ENCODE measurements at regions not wholly inside any gene's neighbourhood (a gene's known extent, or its start where the extent isn't known, plus 50 kb on each side); places are given as distances from the start of the nearest gene placed in this dataset.

- no peak for DNase-seq (ENCODE audit: low spot score)
Measured at GRCh38 chr13:22655106-22655852, 525.5 kb upstream of the SGCG start.

DNA sequence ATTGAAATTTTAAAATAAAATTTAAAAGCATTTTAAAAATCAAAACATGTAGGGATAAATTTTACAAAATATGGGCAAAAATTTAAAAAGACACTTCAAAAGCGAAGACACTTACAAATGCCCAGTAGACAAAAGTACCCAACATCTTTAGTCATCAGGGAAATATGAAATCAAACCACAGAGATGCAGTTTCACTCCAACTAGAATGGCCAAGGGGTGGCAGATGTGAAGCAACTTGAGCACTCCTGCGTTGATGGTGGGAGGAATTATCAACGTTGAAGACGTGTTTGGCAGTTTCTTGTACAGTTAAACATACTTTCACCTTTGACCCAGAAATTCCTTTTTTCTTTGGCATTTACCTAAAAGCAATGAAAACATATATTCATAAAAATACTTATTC lies 518.0 kb upstream of the SGCG start:
- DNase-seq (ENCODE audit: low spot score), result no peak

- DNase-seq (ENCODE audit: low spot score), result no peak
Measured at GRCh38 chr13:22665506-22665905, 515.3 kb upstream of the SGCG start.

DNA sequence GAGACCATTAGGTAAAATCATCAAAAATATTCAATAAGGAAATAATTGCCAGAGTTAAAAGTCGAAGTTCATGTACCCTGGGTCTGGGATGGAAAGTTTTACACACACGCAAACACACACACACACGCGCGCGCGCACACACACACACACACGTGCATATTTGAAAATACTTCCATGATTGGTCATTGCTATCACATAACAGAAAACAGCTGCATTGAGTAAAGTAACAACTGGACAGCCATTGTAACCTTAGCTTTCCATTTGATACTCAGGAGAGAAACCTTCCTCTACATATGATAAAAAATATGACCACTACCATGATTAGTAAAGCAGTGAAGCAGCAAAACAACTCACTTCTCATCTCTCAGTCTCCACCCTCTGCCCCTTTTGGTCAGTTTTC lies 490.0 kb upstream of the SGCG start:
- DNase-seq (ENCODE audit: low spot score), result no peak

DNA sequence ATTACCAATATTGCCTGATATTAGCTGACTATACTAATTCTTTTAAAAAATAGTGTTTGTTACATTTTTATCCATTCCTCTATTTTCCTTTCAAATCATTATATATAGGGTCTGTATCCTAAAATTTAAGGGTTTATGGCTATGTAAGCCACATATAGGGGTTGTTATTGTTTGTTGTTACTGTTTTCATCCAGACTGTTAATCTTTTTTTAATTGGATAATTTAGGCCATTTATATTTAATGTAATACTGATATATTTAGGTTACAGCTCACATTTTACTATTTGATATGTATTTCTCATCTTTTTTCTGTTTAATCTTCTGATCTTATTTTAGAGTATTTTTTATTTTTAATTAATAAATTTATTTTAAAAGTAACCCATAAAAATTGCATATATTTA lies 487.1 kb upstream of the SGCG start:
- DNase-seq (ENCODE audit: low spot score), result no peak

DNA sequence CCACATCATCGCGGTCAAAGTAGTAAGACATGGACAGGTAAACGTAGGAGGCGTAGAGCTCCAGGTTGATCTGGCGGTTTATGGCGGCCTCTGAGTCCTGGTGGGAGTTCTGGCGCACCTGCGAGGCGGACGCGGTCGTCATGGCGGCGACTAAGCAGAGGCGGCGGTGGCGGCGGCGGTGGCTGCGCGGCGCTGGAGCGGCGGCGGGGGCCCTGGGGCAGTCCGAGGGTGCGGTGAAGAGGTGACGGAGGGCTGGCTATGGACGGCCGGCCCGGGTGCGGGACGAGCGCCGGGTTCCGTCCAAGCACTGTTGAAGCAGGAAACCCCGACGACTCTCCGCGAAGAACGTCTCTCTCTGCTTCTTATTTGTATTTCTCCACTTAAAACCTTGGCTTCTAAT lies 484.3 kb upstream of the SGCG start:
- no peak for DNase-seq (ENCODE audit: low spot score)

- no peak for DNase-seq (ENCODE audit: low spot score)
Measured at GRCh38 chr13:22698467-22698866, 482.3 kb upstream of the SGCG start.

DNA sequence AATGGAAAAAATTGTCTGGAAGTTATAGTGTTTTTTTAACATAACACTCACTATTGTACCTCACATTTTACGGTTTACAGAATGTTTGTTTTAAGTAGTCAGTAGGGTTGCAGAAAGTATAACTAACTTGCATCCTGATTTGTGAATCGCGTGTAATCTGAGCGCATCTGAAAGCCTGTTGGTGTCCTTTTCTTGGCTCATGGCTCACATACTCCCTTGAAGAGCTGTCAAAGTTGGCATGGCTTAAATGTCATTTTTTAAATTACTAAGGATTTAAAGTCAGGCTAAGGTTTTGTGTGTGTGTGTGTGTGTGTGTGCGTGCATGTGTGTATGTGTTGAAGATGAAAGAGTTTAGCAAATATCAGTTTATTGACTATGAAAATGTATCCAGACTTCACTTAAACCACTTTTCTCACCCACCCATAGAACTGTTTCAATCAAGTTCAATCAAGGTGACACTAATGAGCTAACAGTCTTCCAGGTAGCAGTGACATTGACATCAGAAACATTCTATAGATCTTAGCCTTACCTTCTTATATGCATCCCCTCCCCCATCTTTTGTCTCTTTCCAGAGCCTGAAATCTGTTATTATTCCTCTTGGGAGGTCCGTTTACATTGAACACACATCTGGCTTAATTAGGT lies 480.4 kb upstream of the SGCG start:
- DNase-seq (ENCODE audit: low spot score), result no peak

DNA sequence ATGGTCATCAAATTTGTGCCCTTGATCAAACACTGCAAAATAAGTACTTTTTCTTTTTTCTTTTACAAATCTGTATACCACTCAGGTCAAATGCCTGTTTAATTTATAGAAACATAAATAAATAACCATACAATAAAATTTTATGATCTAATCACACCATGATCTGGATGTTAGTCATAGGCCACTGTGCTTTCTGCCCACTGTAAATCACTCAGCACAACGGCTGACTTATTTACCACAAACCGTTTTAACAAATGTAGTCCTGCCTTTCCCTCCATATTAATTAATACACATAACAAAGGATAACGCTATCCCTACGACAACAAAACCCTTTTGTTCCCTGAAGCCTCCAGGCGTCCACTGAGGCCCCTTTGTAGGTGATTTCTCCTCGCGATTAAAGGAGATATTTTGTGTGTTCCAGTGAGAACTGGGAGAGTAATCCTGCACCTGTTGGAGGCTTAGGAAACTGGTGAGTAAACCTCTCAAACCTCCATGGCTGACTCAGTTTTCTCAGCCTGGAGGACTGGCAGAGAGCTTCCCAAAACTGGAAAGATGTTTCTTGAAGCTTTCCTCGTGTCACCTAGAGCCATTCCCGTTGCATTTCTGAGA lies 477.1 kb upstream of the SGCG start:
- no peak for DNase-seq (ENCODE audit: low spot score)

GRCh38 chr13:22707946-22708345 lies 472.8 kb upstream of the SGCG start:
- DNase-seq (ENCODE audit: low spot score), result no peak

GRCh38 chr13:22717036-22717435 lies 463.7 kb upstream of the SGCG start:
- DNase-seq (ENCODE audit: low spot score), result no peak

GRCh38 chr13:22726726-22727125 lies 454.1 kb upstream of the SGCG start:
- no peak for DNase-seq (ENCODE audit: low spot score)

DNA sequence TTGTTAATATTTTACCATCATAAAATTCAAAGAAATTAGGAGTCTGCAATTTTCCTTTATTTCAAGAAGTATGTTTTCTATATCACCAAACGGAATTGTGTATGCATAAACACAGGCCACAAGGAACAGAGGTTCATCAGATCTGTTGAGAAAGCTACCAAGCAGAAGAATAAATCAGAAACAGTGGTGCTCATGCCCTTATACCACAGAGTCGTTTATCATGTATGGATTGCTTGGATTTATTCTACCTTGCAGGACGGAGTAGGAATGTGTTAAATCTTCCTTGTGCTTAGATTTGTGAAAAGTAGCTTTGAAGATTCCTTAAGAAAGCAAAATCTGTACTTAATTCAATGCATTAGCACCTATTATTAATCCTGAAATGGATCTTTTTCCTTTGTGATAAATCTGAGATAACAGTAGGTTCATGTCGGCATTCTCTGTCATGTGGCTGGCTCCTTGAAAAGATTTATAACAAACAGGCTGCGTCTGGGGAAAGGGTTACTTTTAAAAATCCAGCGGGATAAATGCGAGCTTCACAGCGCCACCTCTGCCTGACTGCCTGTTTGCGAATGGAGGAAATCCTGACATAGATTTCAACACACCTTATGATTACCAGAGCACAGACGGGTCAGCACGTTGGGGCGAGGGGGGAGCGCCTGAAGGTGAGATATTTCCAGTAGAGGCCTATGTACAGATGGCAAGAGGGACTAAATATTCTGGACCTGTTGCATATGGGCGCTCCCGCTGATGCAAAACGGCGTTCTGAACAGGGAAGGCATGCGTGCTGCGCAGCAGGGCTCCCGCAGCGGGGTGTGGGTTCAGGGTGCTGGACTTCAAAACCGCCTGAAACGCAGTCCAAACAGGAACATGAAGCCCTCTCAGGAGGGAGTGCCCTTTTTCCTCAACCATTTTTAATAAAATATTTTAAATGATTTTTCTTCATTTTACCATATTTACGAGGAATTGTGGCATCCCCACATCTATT lies 445.5 kb upstream of the SGCG start:
- DNase-seq (ENCODE audit: low spot score), result no peak

- DNase-seq (ENCODE audit: low spot score), result no peak
Measured at GRCh38 chr13:22736084-22736767, 444.6 kb upstream of the SGCG start.

DNA sequence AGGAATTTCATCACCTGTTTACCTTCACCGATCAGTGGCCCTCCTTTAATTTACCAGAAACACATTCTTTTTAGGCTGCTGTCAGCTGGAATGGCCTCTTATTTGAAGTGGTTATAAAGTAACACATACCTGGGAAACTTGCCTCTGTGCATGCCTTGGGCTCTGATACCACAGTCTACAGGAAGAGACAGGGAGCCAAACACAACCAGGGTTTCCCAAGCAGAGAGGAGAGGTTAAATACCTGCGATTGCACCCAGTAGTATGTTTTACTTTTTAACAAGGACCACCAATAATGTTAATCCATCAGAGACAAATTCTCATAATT lies 444.0 kb upstream of the SGCG start:
- no peak for DNase-seq (ENCODE audit: low spot score)

DNA sequence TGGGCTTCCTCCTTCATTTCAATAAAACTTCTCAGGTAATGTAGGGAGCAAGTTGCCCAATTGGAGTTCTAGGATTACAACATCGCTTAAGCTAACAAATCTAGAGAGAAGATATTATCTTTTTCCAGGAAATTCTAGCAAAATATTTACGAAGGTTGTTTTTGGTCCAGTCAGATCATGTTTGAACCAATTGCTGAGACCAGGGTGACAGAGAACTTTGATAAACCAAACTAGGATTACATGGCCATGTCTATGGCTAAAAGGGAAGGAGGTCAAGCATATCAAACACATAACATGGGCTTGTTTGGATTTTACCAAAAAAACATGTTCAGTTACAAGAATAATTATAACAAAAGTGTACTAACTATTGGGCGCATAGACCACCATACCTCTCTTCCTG lies 442.4 kb upstream of the SGCG start:
- DNase-seq (ENCODE audit: low spot score), result no peak

- DNase-seq (ENCODE audit: low spot score), result no peak
Measured at GRCh38 chr13:22740264-22740663, 440.5 kb upstream of the SGCG start.

- no peak for DNase-seq (ENCODE audit: low spot score)
Measured at GRCh38 chr13:22744688-22745452, 435.9 kb upstream of the SGCG start.

GRCh38 chr13:22748866-22749577 lies 431.8 kb upstream of the SGCG start:
- DNase-seq (ENCODE audit: low spot score), result no peak

GRCh38 chr13:22749626-22750025 lies 431.2 kb upstream of the SGCG start:
- DNase-seq (ENCODE audit: low spot score), result no peak

All from activated CD4-positive, alpha-beta T cell treated with anti-CD3 and anti-CD28 coated beads, Interleukin-2, Interleukin-4, amounts not matched to agents 100 ng/mL and 50 ng/mL, durations not matched to agents 16 hours and 8 hours (primary cell).